ENCODE measurements at regions not wholly inside any gene's neighbourhood (a gene's known extent, or its start where the extent isn't known, plus 50 kb on each side); places are given as distances from the start of the nearest gene placed in this dataset.

DNA sequence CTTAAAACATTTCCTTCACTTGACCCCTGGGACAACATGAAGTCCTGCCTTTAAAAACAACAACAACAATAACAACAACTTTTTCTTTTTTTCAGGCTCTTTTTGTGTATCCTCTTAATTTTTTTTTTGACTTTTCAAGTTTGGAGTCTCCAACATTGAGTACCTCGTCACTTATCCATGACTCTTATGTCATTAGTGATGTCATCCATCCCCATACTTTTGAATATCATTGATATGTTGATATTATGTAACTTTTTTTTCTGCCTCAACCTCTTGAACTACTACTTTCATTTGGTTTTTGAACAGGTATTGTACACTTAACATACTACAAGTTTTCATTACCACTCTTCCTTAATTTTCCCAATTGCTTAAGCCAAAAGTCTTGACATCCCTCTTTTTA is 143.0 kb upstream of the ATXN7L3B start:
- H3K27me3 ChIP-seq (ENCODE audit: control insufficient read depth, insufficient read depth, low read length): no peaks in the 10 kb centered on the region
- H3K36me3 ChIP-seq (ENCODE audit: control insufficient read depth, insufficient read depth, low read length): no peaks in the 10 kb centered on the region
- TF ChIP-seq TCF7L2 (IDR thresholded peaks at IDR 0.05; ENCODE audit: low read depth, low read length): no peak
- no peak for TF ChIP-seq POLR2AphosphoS5 (IDR thresholded peaks at IDR 0.05; ENCODE audit: low read depth, low read length)
- TF ChIP-seq, protein P1, sequence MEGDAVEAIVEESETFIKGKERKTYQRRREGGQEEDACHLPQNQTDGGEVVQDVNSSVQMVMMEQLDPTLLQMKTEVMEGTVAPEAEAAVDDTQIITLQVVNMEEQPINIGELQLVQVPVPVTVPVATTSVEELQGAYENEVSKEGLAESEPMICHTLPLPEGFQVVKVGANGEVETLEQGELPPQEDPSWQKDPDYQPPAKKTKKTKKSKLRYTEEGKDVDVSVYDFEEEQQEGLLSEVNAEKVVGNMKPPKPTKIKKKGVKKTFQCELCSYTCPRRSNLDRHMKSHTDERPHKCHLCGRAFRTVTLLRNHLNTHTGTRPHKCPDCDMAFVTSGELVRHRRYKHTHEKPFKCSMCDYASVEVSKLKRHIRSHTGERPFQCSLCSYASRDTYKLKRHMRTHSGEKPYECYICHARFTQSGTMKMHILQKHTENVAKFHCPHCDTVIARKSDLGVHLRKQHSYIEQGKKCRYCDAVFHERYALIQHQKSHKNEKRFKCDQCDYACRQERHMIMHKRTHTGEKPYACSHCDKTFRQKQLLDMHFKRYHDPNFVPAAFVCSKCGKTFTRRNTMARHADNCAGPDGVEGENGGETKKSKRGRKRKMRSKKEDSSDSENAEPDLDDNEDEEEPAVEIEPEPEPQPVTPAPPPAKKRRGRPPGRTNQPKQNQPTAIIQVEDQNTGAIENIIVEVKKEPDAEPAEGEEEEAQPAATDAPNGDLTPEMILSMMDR (IDR thresholded peaks at IDR 0.05): no peak
- TF ChIP-seq, protein P2, sequence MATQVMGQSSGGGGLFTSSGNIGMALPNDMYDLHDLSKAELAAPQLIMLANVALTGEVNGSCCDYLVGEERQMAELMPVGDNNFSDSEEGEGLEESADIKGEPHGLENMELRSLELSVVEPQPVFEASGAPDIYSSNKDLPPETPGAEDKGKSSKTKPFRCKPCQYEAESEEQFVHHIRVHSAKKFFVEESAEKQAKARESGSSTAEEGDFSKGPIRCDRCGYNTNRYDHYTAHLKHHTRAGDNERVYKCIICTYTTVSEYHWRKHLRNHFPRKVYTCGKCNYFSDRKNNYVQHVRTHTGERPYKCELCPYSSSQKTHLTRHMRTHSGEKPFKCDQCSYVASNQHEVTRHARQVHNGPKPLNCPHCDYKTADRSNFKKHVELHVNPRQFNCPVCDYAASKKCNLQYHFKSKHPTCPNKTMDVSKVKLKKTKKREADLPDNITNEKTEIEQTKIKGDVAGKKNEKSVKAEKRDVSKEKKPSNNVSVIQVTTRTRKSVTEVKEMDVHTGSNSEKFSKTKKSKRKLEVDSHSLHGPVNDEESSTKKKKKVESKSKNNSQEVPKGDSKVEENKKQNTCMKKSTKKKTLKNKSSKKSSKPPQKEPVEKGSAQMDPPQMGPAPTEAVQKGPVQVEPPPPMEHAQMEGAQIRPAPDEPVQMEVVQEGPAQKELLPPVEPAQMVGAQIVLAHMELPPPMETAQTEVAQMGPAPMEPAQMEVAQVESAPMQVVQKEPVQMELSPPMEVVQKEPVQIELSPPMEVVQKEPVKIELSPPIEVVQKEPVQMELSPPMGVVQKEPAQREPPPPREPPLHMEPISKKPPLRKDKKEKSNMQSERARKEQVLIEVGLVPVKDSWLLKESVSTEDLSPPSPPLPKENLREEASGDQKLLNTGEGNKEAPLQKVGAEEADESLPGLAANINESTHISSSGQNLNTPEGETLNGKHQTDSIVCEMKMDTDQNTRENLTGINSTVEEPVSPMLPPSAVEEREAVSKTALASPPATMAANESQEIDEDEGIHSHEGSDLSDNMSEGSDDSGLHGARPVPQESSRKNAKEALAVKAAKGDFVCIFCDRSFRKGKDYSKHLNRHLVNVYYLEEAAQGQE (IDR thresholded peaks at IDR 0.05; ENCODE audit: insufficient read depth in 1 of 2, low read depth in 2 of 2, low read length in 1 of 2): no peak
- TF ChIP-seq SIN3A (IDR thresholded peaks at IDR 0.05; ENCODE audit: borderline replicate concordance, insufficient read depth, low read depth, low read length): no peak
- no TSS peak for BruUV-seq (replicated peaks)
- no peak for DNase-seq (ENCODE audit: low read depth, low spot score)
- intact Hi-C loops (cut with micrococcal nuclease; ENCODE audit: unreplicated experiment): no loop called here
- in situ Hi-C loops (cut with HindIII; ENCODE audit: low pct_unique_long_range_greater_than_20kb, low sequenced_read_pairs): no loop called here
- ATAC-seq: no peak
- no peak overlapping the region for H3K4me3 ChIP-seq (ENCODE audit: low read depth in 2 of 2, low read length in 2 of 2)
- no peaks in the 10 kb centered on the region for H3K4me1 ChIP-seq (ENCODE audit: control insufficient read depth, insufficient read depth, low read length)
- ChIA-PET CTCF (no interaction called here), POLR2A (interaction anchor here (0.6 to 0.7 kb wide), 2 partner anchors 24 to 133 kb away, joined by 3 read pairs; no protein-coding TSS in a partner anchor)
- H3K9me3 ChIP-seq (ENCODE audit: control insufficient read depth, insufficient read depth, low read depth, low read length): no peaks in the 10 kb centered on the region
- no peak overlapping the region for H3K27ac ChIP-seq (ENCODE audit: low read length)

DNA sequence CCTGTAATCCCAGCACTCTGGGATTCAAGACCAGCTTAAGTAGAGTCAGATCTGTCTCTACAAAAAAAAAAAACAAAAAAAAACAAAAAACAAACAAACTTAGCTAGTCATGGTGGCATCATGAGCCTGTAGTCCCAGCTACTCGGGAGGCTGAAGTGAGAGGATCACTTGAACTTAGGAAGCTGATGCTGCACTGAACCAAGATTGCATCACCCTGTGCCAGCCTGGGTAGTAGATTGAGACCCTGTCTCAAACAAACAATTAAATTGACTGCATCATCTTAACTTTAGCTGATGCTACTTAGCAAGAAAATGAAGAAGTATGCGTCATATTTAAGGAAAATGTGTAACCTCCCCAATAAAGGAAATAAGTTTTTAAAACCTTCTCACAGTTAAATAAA is 136.6 kb upstream of the ATXN7L3B start:
- DNase-seq (ENCODE audit: low read depth, low spot score) (no peak), ATAC-seq (no peak)
- intact Hi-C loops (cut with micrococcal nuclease; ENCODE audit: unreplicated experiment) (no loop called here), in situ Hi-C loops (cut with HindIII; ENCODE audit: low pct_unique_long_range_greater_than_20kb, low sequenced_read_pairs) (no loop called here)
- H3K4me1 ChIP-seq (ENCODE audit: control insufficient read depth, insufficient read depth, low read length): no peaks in the 10 kb centered on the region
- no peaks in the 10 kb centered on the region for H3K27me3 ChIP-seq (ENCODE audit: control insufficient read depth, insufficient read depth, low read length)
- TF ChIP-seq SIN3A (IDR thresholded peaks at IDR 0.05; ENCODE audit: borderline replicate concordance, insufficient read depth, low read depth, low read length): no peak
- no peak for TF ChIP-seq TCF7L2 (IDR thresholded peaks at IDR 0.05; ENCODE audit: low read depth, low read length)
- TF ChIP-seq, protein P1 (IDR thresholded peaks at IDR 0.05): no peak
- TF ChIP-seq, protein P2 (IDR thresholded peaks at IDR 0.05; ENCODE audit: insufficient read depth in 1 of 2, low read depth in 2 of 2, low read length in 1 of 2): no peak
- no peak for TF ChIP-seq POLR2AphosphoS5 (IDR thresholded peaks at IDR 0.05; ENCODE audit: low read depth, low read length)
- H3K9me3 ChIP-seq (ENCODE audit: control insufficient read depth, insufficient read depth, low read depth, low read length): no peaks in the 10 kb centered on the region
- no peak overlapping the region for H3K27ac ChIP-seq (ENCODE audit: low read length)
- BruUV-seq (replicated peaks): no TSS peak
- H3K36me3 ChIP-seq (ENCODE audit: control insufficient read depth, insufficient read depth, low read length): no peaks in the 10 kb centered on the region
- H3K4me3 ChIP-seq (ENCODE audit: low read depth in 2 of 2, low read length in 2 of 2): no peak overlapping the region
- ChIA-PET CTCF (no interaction called here), POLR2A (no interaction called here)

Measured in Panc1 (cell line).